Stimulated activated CD4-positive, alpha-beta T cell treated with anti-CD3 and anti-CD28 coated beads, Interleukin-1b, Interleukin-23, amount 100 ng/mL, for 24 hours (primary cell): ENCODE measurements at regions not wholly inside any gene's neighbourhood (a gene's known extent, or its start where the extent isn't known, plus 50 kb on each side); places are given as distances from the start of the nearest gene placed in this dataset.

ENCODE experiments used
- DNase-seq, 4 experiments: peaks; one replicate each; pipeline ENCODE4 v3.0.0-alpha.2; 2020; ENCODE audit warnings: low read depth in 4 of 4, low spot score in 1 of 4

- DNase-seq, result no peak
Observed at GRCh38 chr10:29962166-29962850, 97.1 kb downstream of the JCAD start.

GRCh38 chr10:29961351-29961750 is 98.0 kb downstream of the JCAD start:
- no peak for DNase-seq

GRCh38 chr10:29960261-29960660 is 99.1 kb downstream of the JCAD start:
- DNase-seq, result no peak

- DNase-seq, result no peak
Observed at GRCh38 chr10:29959586-29959985, 99.8 kb downstream of the JCAD start.

GRCh38 chr10:29958440-29958839 is 100.9 kb downstream of the JCAD start:
- no peak for DNase-seq

DNA sequence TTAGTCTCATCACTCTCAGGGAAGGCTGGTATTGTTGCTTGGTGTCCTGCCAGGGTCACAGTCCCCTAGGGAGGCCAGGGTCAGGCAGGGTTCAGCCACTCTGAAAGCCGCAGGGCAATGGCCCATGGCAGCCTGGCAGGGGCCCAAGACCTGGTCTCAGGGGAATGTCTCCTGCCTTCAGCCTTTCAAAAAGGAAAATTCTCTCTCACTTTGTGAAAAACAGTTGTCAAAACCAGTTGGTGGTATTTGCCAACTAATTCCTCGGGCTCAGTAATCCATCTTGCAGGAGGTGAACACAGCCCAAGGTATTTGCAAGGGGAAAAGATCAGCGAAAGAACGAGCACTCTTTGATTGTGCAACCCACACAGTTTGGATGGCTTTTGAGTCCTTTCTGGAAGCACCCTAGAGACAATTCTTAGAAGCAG is 101.5 kb downstream of the JCAD start:
- DNase-seq, result no peak

- no peak for DNase-seq
Observed at GRCh38 chr10:29957236-29957635, 102.2 kb downstream of the JCAD start.

- DNase-seq, result no peak
Observed at GRCh38 chr10:29956335-29956924, 103.0 kb downstream of the JCAD start.

DNA sequence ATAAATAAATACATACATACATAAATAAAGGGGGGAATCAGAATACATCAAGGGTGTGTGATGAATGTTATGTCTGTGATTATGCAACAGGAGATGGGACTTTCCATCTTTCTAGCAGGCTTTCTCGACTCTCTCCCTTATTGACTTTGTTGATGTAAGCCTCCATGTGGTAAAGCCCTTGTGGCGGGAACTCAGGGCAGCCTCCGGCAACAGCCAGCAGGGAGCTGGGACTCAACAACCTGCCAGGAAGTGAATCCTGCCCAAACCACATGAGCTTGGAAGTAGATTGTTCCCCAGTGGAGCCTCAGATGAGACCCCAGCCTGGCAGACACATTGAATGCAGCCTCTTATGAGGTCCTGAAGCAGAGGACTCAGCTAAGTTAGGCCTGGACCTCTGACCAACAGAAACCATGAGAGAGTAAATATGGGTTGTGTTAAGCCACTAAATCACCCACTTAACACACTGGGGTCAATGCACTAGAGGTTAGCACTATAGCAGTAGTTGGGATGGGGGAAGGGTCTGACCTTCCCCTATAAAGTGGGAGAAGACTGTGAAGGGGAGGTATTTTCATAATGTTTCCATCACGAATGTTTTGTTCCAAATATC is 104.0 kb downstream of the JCAD start:
- DNase-seq, result no peak

GRCh38 chr10:29951441-29951931 is 107.9 kb downstream of the JCAD start:
- no peak for DNase-seq

GRCh38 chr10:29950391-29950790 is 109.0 kb downstream of the JCAD start:
- no peak for DNase-seq

DNA sequence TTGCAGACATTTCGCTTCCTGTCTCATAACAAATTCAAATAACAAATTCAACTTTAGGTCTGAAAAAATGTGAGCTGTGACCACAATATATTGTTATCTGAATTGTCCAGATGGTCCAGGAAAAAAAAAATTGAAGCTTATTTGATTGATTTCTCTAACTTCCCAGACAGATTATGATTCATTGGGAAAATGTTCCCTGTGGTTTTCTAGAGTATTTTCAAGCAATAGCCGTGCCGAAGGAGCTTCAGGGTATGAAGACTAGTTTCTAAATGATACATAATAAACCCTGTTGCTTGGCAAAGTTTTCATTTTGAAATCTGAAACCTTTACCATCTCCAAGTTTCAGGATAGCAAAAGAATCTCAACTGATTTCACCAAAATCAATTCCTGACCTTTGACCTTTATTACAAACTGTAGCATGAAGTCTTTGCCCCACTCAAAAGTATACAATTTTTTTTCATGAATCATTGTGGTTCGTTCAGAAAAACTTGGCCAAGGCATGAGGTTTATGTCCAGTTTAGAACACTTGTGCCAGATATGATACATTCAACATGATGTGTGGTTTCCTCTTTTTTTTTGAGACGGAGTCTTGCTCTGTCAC is 109.9 kb downstream of the JCAD start:
- DNase-seq, result no peak

DNA sequence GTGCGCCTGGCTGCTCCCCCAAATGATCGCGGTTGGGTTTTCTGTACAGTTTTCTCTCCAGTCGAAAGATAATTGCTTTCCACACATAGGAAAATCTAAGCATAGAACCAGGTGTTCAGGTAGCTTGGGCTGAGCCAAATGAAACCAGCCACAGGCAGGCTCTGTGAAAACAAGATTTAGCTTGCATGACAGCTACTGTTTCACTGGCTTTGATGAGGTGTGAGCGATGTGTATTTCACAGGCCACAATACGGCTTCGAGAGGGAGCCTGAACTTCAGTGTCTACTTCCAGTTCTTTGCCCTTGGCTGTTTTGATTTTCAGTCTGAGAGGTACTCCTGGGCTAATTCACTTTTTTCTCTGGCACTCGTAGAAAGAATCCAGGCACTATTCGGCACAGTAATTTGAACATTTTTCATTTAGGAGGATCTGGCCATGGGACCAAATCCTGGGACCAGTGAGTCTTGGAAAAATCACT is 110.5 kb downstream of the JCAD start:
- DNase-seq, result no peak

- DNase-seq, result no peak
Observed at GRCh38 chr10:29947701-29948060, 111.7 kb downstream of the JCAD start.

- DNase-seq, result no peak
Observed at GRCh38 chr10:29946953-29947700, 112.3 kb downstream of the JCAD start.

DNA sequence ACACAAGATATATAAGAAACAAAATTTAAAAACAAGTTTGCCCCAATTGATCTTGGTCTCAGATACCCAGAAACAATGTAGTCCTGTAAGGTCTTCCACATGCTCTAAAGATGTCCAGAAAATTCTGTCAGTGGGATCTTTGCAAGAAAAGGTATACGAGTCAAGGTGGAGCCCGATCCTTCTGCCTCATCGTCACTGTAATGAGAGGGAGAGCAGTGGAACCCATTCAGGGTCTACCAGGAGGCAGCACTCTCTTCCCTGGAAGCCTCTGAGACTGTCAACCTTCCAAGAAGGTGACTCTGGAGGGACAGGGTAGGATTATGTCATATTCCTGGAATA is 112.8 kb downstream of the JCAD start:
- no peak for DNase-seq

DNA sequence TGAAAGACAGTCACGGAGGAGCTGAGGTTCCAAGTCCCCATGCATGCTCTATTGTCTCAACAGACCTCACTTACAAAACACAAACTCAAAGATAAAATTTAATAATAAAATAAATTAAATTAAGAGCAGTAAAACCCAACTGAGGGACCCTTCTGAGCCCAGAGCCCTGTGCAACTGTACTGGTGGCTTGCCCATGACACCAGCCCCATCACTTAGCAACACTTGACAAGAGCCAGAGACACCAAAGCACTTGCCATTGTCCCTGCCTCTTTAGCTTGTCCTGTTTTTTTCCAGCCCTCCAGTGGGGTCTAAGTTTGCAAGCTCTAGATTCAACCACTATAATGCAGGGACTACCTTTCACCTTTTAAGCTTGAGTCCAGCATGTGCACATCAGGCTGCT is 117.9 kb downstream of the JCAD start:
- no peak for DNase-seq

- no peak for DNase-seq
Observed at GRCh38 chr10:29932991-29933390, 126.4 kb downstream of the JCAD start.

DNA sequence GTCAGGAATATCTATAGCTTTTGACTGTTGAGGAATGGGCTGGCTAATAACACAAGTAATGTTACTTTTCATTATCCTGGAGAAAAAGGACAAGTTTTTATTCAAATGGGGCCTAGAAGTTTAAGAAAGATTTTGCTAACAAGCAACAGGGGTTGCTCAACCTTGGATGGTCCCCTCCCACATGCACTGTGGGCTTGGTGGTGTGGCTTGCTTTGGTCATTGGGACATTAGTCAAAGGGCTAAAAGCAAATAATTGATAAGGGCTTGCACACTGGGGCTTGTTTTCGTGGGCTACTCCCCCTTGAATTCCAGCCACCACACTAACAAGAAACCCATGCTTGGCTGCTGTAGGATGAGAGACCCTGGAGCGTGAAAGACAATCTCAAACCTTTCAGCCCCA is 127.6 kb downstream of the JCAD start:
- DNase-seq, result no peak

DNA sequence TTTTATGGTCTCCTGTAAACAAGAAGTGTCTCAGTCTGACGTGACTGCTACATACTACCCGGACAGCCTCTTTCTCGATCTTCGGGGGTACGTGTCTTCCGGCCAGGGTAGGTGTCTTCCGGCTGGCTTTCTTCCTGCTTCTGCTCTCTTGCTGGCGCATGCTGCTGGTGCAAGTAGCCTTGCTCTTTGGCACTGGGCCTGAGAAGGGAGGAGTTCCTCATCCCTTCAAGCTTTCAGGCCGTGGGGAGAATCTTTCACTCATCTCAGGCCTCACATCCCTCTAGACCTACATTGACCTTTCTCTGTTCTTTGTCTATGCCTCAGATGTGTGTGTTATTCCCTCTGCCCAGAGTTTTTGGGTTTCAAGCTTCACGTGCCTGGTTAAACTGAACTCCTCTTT is 130.4 kb downstream of the JCAD start:
- DNase-seq, result no peak

GRCh38 chr10:29926693-29927048 is 132.7 kb downstream of the JCAD start:
- DNase-seq, result no peak
